ENCODE measurements at regions not wholly inside any gene's neighbourhood (a gene's known extent, or its start where the extent isn't known, plus 50 kb on each side); places are given as distances from the start of the nearest gene placed in this dataset.

DNA sequence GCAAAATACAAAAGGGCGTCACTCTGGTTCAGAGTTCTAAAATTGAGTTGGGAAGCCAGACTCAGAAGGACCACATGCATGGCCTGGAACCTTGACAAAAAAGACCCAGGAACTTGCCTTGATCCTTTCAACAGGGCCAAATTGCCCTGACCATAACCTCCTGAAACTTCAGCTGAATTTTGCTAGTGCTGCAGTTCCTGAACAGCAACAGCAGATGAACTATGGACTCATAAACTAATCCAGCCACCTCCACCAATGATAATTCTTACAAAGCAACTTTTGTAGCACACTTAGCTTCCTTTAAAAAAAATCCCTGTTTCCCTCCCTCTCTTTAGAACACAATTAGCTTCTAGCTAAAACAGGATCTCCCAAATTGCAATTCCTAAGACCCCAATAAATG is 155.9 kb downstream of the MAT2B start:
- Histone ChIP-seq H3K79me2 (ENCODE audit: insufficient read depth, low read length) (no peaks in the 10 kb centered on the region), H3K4me2 (ENCODE audit: insufficient read depth, low read length) (no peak overlapping the region)

DNA sequence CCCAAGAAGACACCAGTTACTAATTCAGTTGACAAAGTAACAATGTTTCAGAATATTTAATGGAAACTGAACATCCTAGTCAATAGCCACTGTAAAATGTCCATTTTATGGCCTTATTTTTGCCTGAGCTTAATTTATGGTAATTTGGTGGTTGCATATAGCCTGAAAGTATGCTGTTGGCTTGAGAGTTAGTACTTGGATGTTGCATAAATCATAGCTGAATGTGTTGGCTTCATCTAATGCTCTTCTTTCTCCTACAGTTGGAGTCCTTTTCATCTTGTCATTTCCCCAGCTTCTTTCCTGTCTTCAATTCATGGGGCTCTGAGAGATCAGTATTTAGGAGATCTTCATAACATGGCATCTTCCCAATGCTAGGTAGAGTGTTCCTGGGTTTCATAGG is 164.6 kb downstream of the MAT2B start:
- no peak overlapping the region for H3K27ac ChIP-seq (ENCODE audit: low read depth, low read length)
- H3K36me3 ChIP-seq (ENCODE audit: insufficient read depth, low read length): no peaks in the 10 kb centered on the region
- TF ChIP-seq, protein P1, sequence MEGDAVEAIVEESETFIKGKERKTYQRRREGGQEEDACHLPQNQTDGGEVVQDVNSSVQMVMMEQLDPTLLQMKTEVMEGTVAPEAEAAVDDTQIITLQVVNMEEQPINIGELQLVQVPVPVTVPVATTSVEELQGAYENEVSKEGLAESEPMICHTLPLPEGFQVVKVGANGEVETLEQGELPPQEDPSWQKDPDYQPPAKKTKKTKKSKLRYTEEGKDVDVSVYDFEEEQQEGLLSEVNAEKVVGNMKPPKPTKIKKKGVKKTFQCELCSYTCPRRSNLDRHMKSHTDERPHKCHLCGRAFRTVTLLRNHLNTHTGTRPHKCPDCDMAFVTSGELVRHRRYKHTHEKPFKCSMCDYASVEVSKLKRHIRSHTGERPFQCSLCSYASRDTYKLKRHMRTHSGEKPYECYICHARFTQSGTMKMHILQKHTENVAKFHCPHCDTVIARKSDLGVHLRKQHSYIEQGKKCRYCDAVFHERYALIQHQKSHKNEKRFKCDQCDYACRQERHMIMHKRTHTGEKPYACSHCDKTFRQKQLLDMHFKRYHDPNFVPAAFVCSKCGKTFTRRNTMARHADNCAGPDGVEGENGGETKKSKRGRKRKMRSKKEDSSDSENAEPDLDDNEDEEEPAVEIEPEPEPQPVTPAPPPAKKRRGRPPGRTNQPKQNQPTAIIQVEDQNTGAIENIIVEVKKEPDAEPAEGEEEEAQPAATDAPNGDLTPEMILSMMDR (IDR thresholded peaks at IDR 0.05; ENCODE audit: extremely low read depth, low read depth, low read length): no peak
- H3K79me2 ChIP-seq (ENCODE audit: insufficient read depth, low read length): no peaks in the 10 kb centered on the region
- H3K4me1 ChIP-seq (ENCODE audit: insufficient read depth, low read length): no peaks in the 10 kb centered on the region
- no peak overlapping the region for H3K4me3 ChIP-seq (ENCODE audit: insufficient read depth, low read length)
- H2AFZ ChIP-seq (ENCODE audit: low read length): no peak overlapping the region
- no peaks in the 10 kb centered on the region for H4K20me1 ChIP-seq (ENCODE audit: insufficient read depth, low read length)
- no peak for DNase-seq (ENCODE audit: insufficient read length, low spot score, missing footprints)
- no peak overlapping the region for H3K4me2 ChIP-seq (ENCODE audit: insufficient read depth, low read length)
- H3K27me3 ChIP-seq (ENCODE audit: insufficient read depth, low read length): no peaks in the 10 kb centered on the region
- H3K9me3 ChIP-seq (ENCODE audit: low read depth, low read length): no peaks in the 10 kb centered on the region

More for the DNA sequence above, 155.9 kb downstream of the MAT2B start:
- no peaks in the 10 kb centered on the region for H3K36me3 ChIP-seq (ENCODE audit: insufficient read depth, low read length)
- no peak overlapping the region for H2AFZ ChIP-seq (ENCODE audit: low read length)
- peak; percentile 17 for DNase-seq (ENCODE audit: insufficient read length, low spot score, missing footprints)
- no peaks in the 10 kb centered on the region for H3K4me1 ChIP-seq (ENCODE audit: insufficient read depth, low read length)
- no peaks in the 10 kb centered on the region for H3K27me3 ChIP-seq (ENCODE audit: insufficient read depth, low read length)
- TF ChIP-seq, protein P1 (IDR thresholded peaks at IDR 0.05; ENCODE audit: extremely low read depth, low read depth, low read length): no peak
- no peaks in the 10 kb centered on the region for H4K20me1 ChIP-seq (ENCODE audit: insufficient read depth, low read length)
- H3K4me3 ChIP-seq (ENCODE audit: insufficient read depth, low read length): no peak overlapping the region
- H3K27ac ChIP-seq (ENCODE audit: low read depth, low read length): no peak overlapping the region
- H3K9me3 ChIP-seq (ENCODE audit: low read depth, low read length): no peaks in the 10 kb centered on the region

DNA sequence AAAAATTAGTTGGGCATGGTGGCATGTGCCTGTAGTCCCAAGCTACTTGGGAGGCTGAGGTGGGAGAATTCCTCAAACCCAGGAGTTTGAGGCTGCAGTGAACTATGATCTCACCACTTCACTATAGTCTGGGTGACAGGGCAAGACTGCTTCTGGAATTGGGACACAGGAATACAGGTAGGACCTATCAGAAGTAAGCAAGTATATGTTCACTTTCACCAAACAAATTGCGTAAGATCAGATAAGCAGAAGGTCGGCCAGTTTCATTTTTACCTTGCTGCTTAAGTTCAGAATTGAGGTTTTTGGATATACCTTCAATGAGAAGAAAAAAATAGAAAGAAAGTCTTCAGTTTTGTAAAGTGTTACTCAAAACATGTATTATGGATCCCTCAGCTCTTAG is 171.7 kb downstream of the MAT2B start:
- no peaks in the 10 kb centered on the region for H3K79me2 ChIP-seq (ENCODE audit: insufficient read depth, low read length)
- no peak overlapping the region for H3K4me2 ChIP-seq (ENCODE audit: insufficient read depth, low read length)
- TF ChIP-seq, protein P1 (IDR thresholded peaks at IDR 0.05; ENCODE audit: extremely low read depth, low read depth, low read length): no peak
- H4K20me1 ChIP-seq (ENCODE audit: insufficient read depth, low read length): no peaks in the 10 kb centered on the region
- H3K9me3 ChIP-seq (ENCODE audit: low read depth, low read length): no peaks in the 10 kb centered on the region
- no peak overlapping the region for H3K27ac ChIP-seq (ENCODE audit: low read depth, low read length)
- no peak for DNase-seq (ENCODE audit: insufficient read length, low spot score, missing footprints)
- H2AFZ ChIP-seq (ENCODE audit: low read length): no peak overlapping the region
- no peak overlapping the region for H3K4me3 ChIP-seq (ENCODE audit: insufficient read depth, low read length)
- no peaks in the 10 kb centered on the region for H3K36me3 ChIP-seq (ENCODE audit: insufficient read depth, low read length)
- no peaks in the 10 kb centered on the region for H3K4me1 ChIP-seq (ENCODE audit: insufficient read depth, low read length)
- H3K27me3 ChIP-seq (ENCODE audit: insufficient read depth, low read length): no peaks in the 10 kb centered on the region

DNA sequence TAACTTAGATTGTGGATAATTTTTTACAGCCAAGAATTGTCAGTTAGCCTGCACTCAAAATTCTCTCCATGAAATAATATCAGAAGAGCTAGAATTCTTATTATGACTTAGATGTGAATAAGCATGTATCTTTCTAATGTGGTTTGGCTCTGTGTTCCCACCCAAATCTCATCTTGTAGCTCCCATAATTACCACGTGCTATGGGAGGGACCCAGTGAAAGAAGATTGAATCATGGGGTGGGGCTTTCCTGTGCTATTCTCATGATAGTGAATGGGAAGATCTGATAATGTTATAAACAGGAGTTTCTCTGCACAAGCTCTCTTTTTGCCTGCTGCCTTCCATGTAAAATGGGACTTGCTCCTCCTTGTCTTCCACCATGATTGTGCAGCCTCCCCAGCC is 176.8 kb downstream of the MAT2B start:
- Histone ChIP-seq H3K4me2 (ENCODE audit: insufficient read depth, low read length) (no peak overlapping the region), H3K36me3 (ENCODE audit: insufficient read depth, low read length) (no peaks in the 10 kb centered on the region), H3K27me3 (ENCODE audit: insufficient read depth, low read length) (no peaks in the 10 kb centered on the region), H3K27ac (ENCODE audit: low read depth, low read length) (no peak overlapping the region), H4K20me1 (ENCODE audit: insufficient read depth, low read length) (no peaks in the 10 kb centered on the region), H2AFZ (ENCODE audit: low read length) (no peak overlapping the region), H3K4me1 (ENCODE audit: insufficient read depth, low read length) (no peaks in the 10 kb centered on the region), H3K9me3 (ENCODE audit: low read depth, low read length) (no peaks in the 10 kb centered on the region), H3K79me2 (ENCODE audit: insufficient read depth, low read length) (no peaks in the 10 kb centered on the region), H3K4me3 (ENCODE audit: insufficient read depth, low read length) (no peak overlapping the region)
- TF ChIP-seq, protein P1 (IDR thresholded peaks at IDR 0.05; ENCODE audit: extremely low read depth, low read depth, low read length): no peak
- DNase-seq (ENCODE audit: insufficient read length, low spot score, missing footprints): no peak
